ENCODE measurements at regions not wholly inside any gene's neighbourhood (a gene's known extent, or its start where the extent isn't known, plus 50 kb on each side); places are given as distances from the start of the nearest gene placed in this dataset.

GRCh38 chr7:16084875-16085274, 336.5 kb downstream of the CRPPA start:
- no peak for DNase-seq

- no peak for DNase-seq
Observed at GRCh38 chr7:16084370-16084769, 337.0 kb downstream of the CRPPA start.

GRCh38 chr7:16083931-16084330, 337.4 kb downstream of the CRPPA start:
- DNase-seq, result no peak

- no peak for DNase-seq
Observed at GRCh38 chr7:16080131-16080530, 341.2 kb downstream of the CRPPA start.

GRCh38 chr7:16079723-16080122, 341.6 kb downstream of the CRPPA start:
- DNase-seq, result no peak

- DNase-seq, result peak; percentile 29
Observed at GRCh38 chr7:16078076-16078952, 343.0 kb downstream of the CRPPA start.

GRCh38 chr7:16071246-16071857, 350.0 kb downstream of the CRPPA start:
- peak; percentile 33 for DNase-seq

GRCh38 chr7:16070806-16071205, 350.5 kb downstream of the CRPPA start:
- DNase-seq, result no peak

GRCh38 chr7:16069998-16070397, 351.3 kb downstream of the CRPPA start:
- DNase-seq, result no peak

GRCh38 chr7:16068183-16068582, 353.2 kb downstream of the CRPPA start:
- DNase-seq, result no peak

GRCh38 chr7:16067711-16068110, 353.6 kb downstream of the CRPPA start:
- no peak for DNase-seq

GRCh38 chr7:16066805-16067459, 354.4 kb downstream of the CRPPA start:
- no peak for DNase-seq

GRCh38 chr7:16065939-16066338, 355.4 kb downstream of the CRPPA start:
- no peak for DNase-seq

GRCh38 chr7:16063716-16064675, 357.3 kb downstream of the CRPPA start:
- no peak for DNase-seq

- DNase-seq, result no peak
Observed at GRCh38 chr7:16063221-16063620, 358.1 kb downstream of the CRPPA start.

GRCh38 chr7:16062269-16062668, 359.1 kb downstream of the CRPPA start:
- DNase-seq, result no peak

- no peak for DNase-seq
Observed at GRCh38 chr7:16061630-16062029, 359.7 kb downstream of the CRPPA start.

GRCh38 chr7:16061011-16061410, 360.3 kb downstream of the CRPPA start:
- no peak for DNase-seq

GRCh38 chr7:16060502-16060901, 360.8 kb downstream of the CRPPA start:
- no peak for DNase-seq

- no peak for DNase-seq
Observed at GRCh38 chr7:16055263-16055976, 365.9 kb downstream of the CRPPA start.

- no peak for DNase-seq
Observed at GRCh38 chr7:16051561-16052255, 365.2 kb upstream of the MEOX2 start.
